Ecto neural progenitor cell (in vitro differentiated cells): ENCODE measurements at regions not wholly inside any gene's neighbourhood (a gene's known extent, or its start where the extent isn't known, plus 50 kb on each side); places are given as distances from the start of the nearest gene placed in this dataset.

Experiments
- DNase-seq: peaks from one replicate; pipeline ENCODE4 v3.0.0-alpha.2; 2018; ENCODE audit warnings: low spot score

- no peak for DNase-seq
Measured at GRCh38 chr21:26653430-26653829, 80.3 kb upstream of the CYYR1 start.

- no peak for DNase-seq
Measured at GRCh38 chr21:26652854-26653253, 79.8 kb upstream of the CYYR1 start.

GRCh38 chr21:26641062-26641461 is 68.0 kb upstream of the CYYR1 start:
- no peak for DNase-seq

GRCh38 chr21:26637201-26637745 is 64.2 kb upstream of the CYYR1 start:
- no peak for DNase-seq

GRCh38 chr21:26635681-26636080 is 62.6 kb upstream of the CYYR1 start:
- no peak for DNase-seq

GRCh38 chr21:26632691-26633090 is 59.6 kb upstream of the CYYR1 start:
- no peak for DNase-seq

- DNase-seq: no peak
Measured at GRCh38 chr21:26626187-26626586, 53.1 kb upstream of the CYYR1 start.

- no peak for DNase-seq
Measured at GRCh38 chr21:26624983-26625519, 52.0 kb upstream of the CYYR1 start.
